ENCODE measurements at regions not wholly inside any gene's neighbourhood (a gene's known extent, or its start where the extent isn't known, plus 50 kb on each side); places are given as distances from the start of the nearest gene placed in this dataset.

DNA sequence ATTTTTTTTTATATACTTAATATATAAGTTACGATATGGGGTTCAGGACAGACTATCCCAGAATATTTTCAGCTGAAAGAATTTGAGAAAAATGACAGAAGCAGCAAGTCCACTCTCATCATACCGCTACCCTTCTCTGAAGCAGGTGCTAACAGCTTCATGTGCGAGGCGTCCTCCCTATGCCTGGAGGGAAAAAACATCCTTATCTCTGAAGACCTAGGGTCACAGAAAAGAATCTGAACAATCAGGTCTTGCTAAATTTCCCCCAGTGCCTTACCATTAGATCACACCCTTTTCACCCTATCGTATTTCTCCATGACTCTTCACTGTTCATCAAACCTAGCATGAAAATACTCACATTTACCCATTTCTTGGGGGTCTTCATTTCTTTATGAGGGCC lies 51.9 kb upstream of the CREB1 start:
- H3K4me3 Mint-ChIP-seq: no peak overlapping the region
- Histone ChIP-seq H3K4me1 (ENCODE audit: control insufficient read depth in 1 of 2, insufficient read depth in 2 of 2, low read length in 2 of 2) (peaks cover 28 to 35% of the 10 kb centered on the region in 2 donors), H3K79me2 (ENCODE audit: insufficient read depth, low read length) (no peaks in the 10 kb centered on the region), H3K9me3 (replicated peaks in 1 of 2; ENCODE audit: control insufficient read depth in 1 of 2, insufficient read depth in 1 of 2, low read length in 2 of 2) (no peaks in the 10 kb centered on the region), H3K27me3 (ENCODE audit: control insufficient read depth in 2 of 2, insufficient read depth in 2 of 2, low read length in 2 of 2) (no peaks in the 10 kb centered on the region), H3K4me3 (replicated peaks in 1 of 3; ENCODE audit: low read depth in 2 of 3, low read length in 3 of 3) (no peak overlapping the region), H2AFZ (ENCODE audit: insufficient read depth, low read depth, low read length, poor library complexity, severe bottlenecking) (no peak overlapping the region), H3K4me2 (replicated peaks; ENCODE audit: extremely low read depth, low read length, poor library complexity, severe bottlenecking) (no peak overlapping the region), H3K36me3 (replicated peaks in 1 of 2; ENCODE audit: control insufficient read depth in 1 of 2, insufficient read depth in 2 of 2, low read length in 2 of 2) (no peaks in the 10 kb centered on the region), H3K27ac (ENCODE audit: low read depth in 1 of 2, low read length in 2 of 2) (no peak overlapping the region), H4K20me1 (ENCODE audit: insufficient read depth, low read length) (no peaks in the 10 kb centered on the region), H3K9ac (ENCODE audit: insufficient read depth, low read length, poor library complexity, severe bottlenecking) (no peak overlapping the region)
- no peak for DNase-seq
- peak overlapping the region in 1 of 7 donors; percentile 74 for H3K27ac Mint-ChIP-seq
- 94% methylated on average over 3 of the region's 5 CpGs for WGBS (ENCODE audit: insufficient coverage)
- no peaks in the 10 kb centered on the region for H3K36me3 Mint-ChIP-seq
- no peaks in the 10 kb centered on the region for H3K9me3 Mint-ChIP-seq
- intact Hi-C loops (cut with micrococcal nuclease): loop anchor here (10.0 kb wide), 3 partner anchors 343 to 783 kb away; no protein-coding TSS in a partner anchor
- peaks cover 48% of the 10 kb centered on the region for H3K4me1 Mint-ChIP-seq
- TF ChIP-seq, protein P1, sequence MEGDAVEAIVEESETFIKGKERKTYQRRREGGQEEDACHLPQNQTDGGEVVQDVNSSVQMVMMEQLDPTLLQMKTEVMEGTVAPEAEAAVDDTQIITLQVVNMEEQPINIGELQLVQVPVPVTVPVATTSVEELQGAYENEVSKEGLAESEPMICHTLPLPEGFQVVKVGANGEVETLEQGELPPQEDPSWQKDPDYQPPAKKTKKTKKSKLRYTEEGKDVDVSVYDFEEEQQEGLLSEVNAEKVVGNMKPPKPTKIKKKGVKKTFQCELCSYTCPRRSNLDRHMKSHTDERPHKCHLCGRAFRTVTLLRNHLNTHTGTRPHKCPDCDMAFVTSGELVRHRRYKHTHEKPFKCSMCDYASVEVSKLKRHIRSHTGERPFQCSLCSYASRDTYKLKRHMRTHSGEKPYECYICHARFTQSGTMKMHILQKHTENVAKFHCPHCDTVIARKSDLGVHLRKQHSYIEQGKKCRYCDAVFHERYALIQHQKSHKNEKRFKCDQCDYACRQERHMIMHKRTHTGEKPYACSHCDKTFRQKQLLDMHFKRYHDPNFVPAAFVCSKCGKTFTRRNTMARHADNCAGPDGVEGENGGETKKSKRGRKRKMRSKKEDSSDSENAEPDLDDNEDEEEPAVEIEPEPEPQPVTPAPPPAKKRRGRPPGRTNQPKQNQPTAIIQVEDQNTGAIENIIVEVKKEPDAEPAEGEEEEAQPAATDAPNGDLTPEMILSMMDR (IDR thresholded peaks at IDR 0.05): no peak
- peaks cover 0 to 2% (median 2%) of the 10 kb centered on the region in 3 donors for H3K27me3 Mint-ChIP-seq (ENCODE audit: low read depth in 3 of 3)

DNA sequence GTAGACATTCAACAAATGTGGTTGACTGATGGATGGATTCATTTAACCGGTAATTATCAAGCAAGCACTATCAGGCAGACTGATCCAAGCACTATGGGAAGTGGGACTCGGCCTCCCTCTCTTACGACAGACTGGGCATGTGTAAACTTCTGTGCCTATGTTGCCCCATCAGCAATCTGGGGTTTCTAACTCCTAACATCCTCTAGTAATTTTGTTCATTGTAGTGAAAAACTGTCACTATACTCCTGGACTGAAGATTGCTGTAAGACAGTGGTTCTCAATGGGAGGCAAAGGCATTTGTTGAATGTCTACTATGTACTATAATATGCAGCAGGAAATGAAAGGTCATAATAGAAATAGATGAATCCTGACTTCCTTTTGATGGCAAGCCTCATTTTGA lies 51.2 kb upstream of the CREB1 start:
- TF ChIP-seq, protein P1 (IDR thresholded peaks at IDR 0.05): no peak
- Histone ChIP-seq H3K79me2 (ENCODE audit: insufficient read depth, low read length) (no peaks in the 10 kb centered on the region), H3K9me3 (replicated peaks in 1 of 2; ENCODE audit: control insufficient read depth in 1 of 2, insufficient read depth in 1 of 2, low read length in 2 of 2) (no peaks in the 10 kb centered on the region), H2AFZ (ENCODE audit: insufficient read depth, low read depth, low read length, poor library complexity, severe bottlenecking) (no peak overlapping the region), H3K4me1 (ENCODE audit: control insufficient read depth in 1 of 2, insufficient read depth in 2 of 2, low read length in 2 of 2) (peaks cover 28 to 35% of the 10 kb centered on the region in 2 donors), H3K36me3 (replicated peaks in 1 of 2; ENCODE audit: control insufficient read depth in 1 of 2, insufficient read depth in 2 of 2, low read length in 2 of 2) (no peaks in the 10 kb centered on the region), H3K27ac (ENCODE audit: low read depth in 1 of 2, low read length in 2 of 2) (no peak overlapping the region), H3K4me3 (replicated peaks in 1 of 3; ENCODE audit: low read depth in 2 of 3, low read length in 3 of 3) (no peak overlapping the region), H3K9ac (ENCODE audit: insufficient read depth, low read length, poor library complexity, severe bottlenecking) (no peak overlapping the region), H3K4me2 (replicated peaks; ENCODE audit: extremely low read depth, low read length, poor library complexity, severe bottlenecking) (no peak overlapping the region), H4K20me1 (ENCODE audit: insufficient read depth, low read length) (no peaks in the 10 kb centered on the region), H3K27me3 (ENCODE audit: control insufficient read depth in 2 of 2, insufficient read depth in 2 of 2, low read length in 2 of 2) (no peaks in the 10 kb centered on the region)
- H3K27ac Mint-ChIP-seq: peak overlapping the region in 6 of 7 donors; percentile 52 to 76 (median 64)
- H3K27me3 Mint-ChIP-seq (ENCODE audit: low read depth in 3 of 3): peaks cover 0 to 2% (median 2%) of the 10 kb centered on the region in 3 donors
- intact Hi-C loops (cut with micrococcal nuclease): loop anchor here (10.0 kb wide), 3 partner anchors 344 to 784 kb away; no protein-coding TSS in a partner anchor
- H3K36me3 Mint-ChIP-seq: no peaks in the 10 kb centered on the region
- H3K4me1 Mint-ChIP-seq: peaks cover 46% of the 10 kb centered on the region
- no CpG with 5 or more reads among the region's 3 CpGs for WGBS (ENCODE audit: insufficient coverage)
- peak; percentile 37 to 58 (median 47) for DNase-seq
- H3K4me3 Mint-ChIP-seq: no peak overlapping the region
- H3K9me3 Mint-ChIP-seq: no peaks in the 10 kb centered on the region
